BLaER1 treated with 17β-estradiol and CSF1 and Interleukin-3, amounts not matched to agents 10 nM and 100 nM (cell line): ENCODE measurements at regions not wholly inside any gene's neighbourhood (a gene's known extent, or its start where the extent isn't known, plus 50 kb on each side); places are given as distances from the start of the nearest gene placed in this dataset.
A peak's percentile ranks its signal among the peaks of the same experiment; 100 is the strongest.

Experiments
- H3K27ac ChIP-seq, 11 experiments: shearing (Covaris generic); formaldehyde crosslinking; 2 replicates each; pipeline ENCODE4 v1.8.1; 2022
- H3K27me3 ChIP-seq, 11 experiments: shearing (Covaris generic); formaldehyde crosslinking; 2 replicates each; pipeline ENCODE4 v1.8.1; 2022
- H3K36me3 ChIP-seq, 11 experiments: shearing (Covaris generic); formaldehyde crosslinking; 2 replicates each; pipeline ENCODE4 v1.8.1; 2022
- H3K4me1 ChIP-seq, 10 experiments: shearing (Covaris generic); formaldehyde crosslinking; 2 replicates each; pipeline ENCODE4 v1.8.1; 2022
- H3K4me2 ChIP-seq, 11 experiments: shearing (Covaris generic); formaldehyde crosslinking; 2 replicates each; pipeline ENCODE4 v1.8.1; 2022
- H3K4me3 ChIP-seq, 10 experiments: shearing (Covaris generic); formaldehyde crosslinking; 2 replicates each; pipeline ENCODE4 v1.8.1; 2022
- H3K9ac ChIP-seq, 11 experiments: shearing (Covaris generic); formaldehyde crosslinking; 2 replicates each; pipeline ENCODE4 v1.8.1; 2022
- H3K9me3 ChIP-seq, 11 experiments: shearing (Covaris generic); formaldehyde crosslinking; replicated peaks in 1 of 11; 2 replicates each; pipeline ENCODE4 v1.8.1; 2022
- H4K20me1 ChIP-seq, 11 experiments: shearing (Covaris generic); formaldehyde crosslinking; 2 replicates each; pipeline ENCODE4 v1.8.1; 2022
- Cebpa-rat ChIP-seq, 11 experiments: shearing (Covaris generic); IDR thresholded peaks; 2 replicates each; pipeline ENCODE4 v1.8.1; 2022

DNA sequence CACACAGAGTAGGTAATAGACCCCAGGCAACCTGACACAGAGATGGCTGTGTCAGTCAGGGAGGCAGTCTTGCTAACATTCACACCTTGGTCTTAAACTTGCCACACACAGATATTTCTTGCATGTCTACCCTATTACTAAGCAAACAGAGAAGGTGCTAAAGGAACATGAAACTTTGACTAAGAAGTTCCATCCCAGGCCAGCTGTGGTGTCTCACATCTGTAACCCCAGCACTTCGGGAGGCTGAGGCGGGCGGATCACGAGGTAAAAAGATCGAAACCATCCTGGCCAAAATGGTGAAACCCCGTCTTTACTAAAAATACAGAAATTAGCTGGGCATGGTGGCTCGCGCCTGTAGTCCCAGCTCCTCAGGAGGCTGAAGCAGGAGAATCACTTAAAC lies 222.4 kb upstream of the JARID2 start:
- H3K4me1 ChIP-seq, result peaks cover 12 to 26% (median 15%) of the 10 kb centered on the region in 10 experiments
- H3K4me2 ChIP-seq, result no peak overlapping the region
- no peak overlapping the region for H3K27ac ChIP-seq

GRCh38 chr6:15025446-15025845 lies 220.4 kb upstream of the JARID2 start:
- Histone ChIP-seq H4K20me1 (no peaks in the 10 kb centered on the region), H3K27ac (no peak overlapping the region), H3K4me2 (no peak overlapping the region), H3K9me3 (peaks cover 0 to 18% (median 9%) of the 10 kb centered on the region in 11 experiments; a peak in 12 of 22 replicates), H3K4me3 (no peak overlapping the region), H3K27me3 (no peaks in the 10 kb centered on the region), H3K4me1 (peaks cover 12 to 19% (median 14%) of the 10 kb centered on the region in 10 experiments), H3K36me3 (no peaks in the 10 kb centered on the region), H3K9ac (no peak overlapping the region)
- no peak for TF ChIP-seq Cebpa-rat (IDR thresholded peaks at IDR 0.05)

More for the DNA sequence above, 222.4 kb upstream of the JARID2 start:
- Histone ChIP-seq H3K9me3 (peaks cover 0 to 12% (median 0%) of the 10 kb centered on the region in 11 experiments; a peak in 7 of 22 replicates), H3K27me3 (no peaks in the 10 kb centered on the region), H3K9ac (no peak overlapping the region), H3K4me3 (no peak overlapping the region), H4K20me1 (no peaks in the 10 kb centered on the region), H3K36me3 (no peaks in the 10 kb centered on the region)
- TF ChIP-seq Cebpa-rat (IDR thresholded peaks at IDR 0.05), result no peak

- no peaks in the 10 kb centered on the region for H3K36me3 ChIP-seq
- H3K9me3 ChIP-seq, result peaks cover 0 to 23% (median 9%) of the 10 kb centered on the region in 11 experiments; a peak in 12 of 22 replicates
- no peak overlapping the region for H3K9ac ChIP-seq
- H3K4me1 ChIP-seq, result peaks cover 6 to 12% (median 7%) of the 10 kb centered on the region in 10 experiments
- TF ChIP-seq Cebpa-rat (IDR thresholded peaks at IDR 0.05), result no peak
- no peaks in the 10 kb centered on the region for H4K20me1 ChIP-seq
- H3K27ac ChIP-seq, result no peak overlapping the region
- H3K4me2 ChIP-seq, result no peak overlapping the region; a peak in 2 of 22 replicates
- no peak overlapping the region for H3K4me3 ChIP-seq
- H3K27me3 ChIP-seq, result no peaks in the 10 kb centered on the region
These were observed 219.0 kb upstream of the JARID2 start for GRCh38 chr6:15026832-15027231.

GRCh38 chr6:15027472-15027871 lies 218.4 kb upstream of the JARID2 start:
- no peaks in the 10 kb centered on the region for H4K20me1 ChIP-seq
- no peaks in the 10 kb centered on the region for H3K27me3 ChIP-seq
- no peaks in the 10 kb centered on the region for H3K36me3 ChIP-seq
- H3K4me2 ChIP-seq, result no peak overlapping the region
- peaks cover 0 to 5% (median under 1%) of the 10 kb centered on the region in 10 experiments; a peak in 13 of 20 replicates for H3K4me1 ChIP-seq
- no peak for TF ChIP-seq Cebpa-rat (IDR thresholded peaks at IDR 0.05)
- no peak overlapping the region for H3K9ac ChIP-seq
- H3K27ac ChIP-seq, result no peak overlapping the region
- no peak overlapping the region for H3K4me3 ChIP-seq
- H3K9me3 ChIP-seq, result peaks cover 0 to 23% (median 9%) of the 10 kb centered on the region in 11 experiments; a peak in 12 of 22 replicates

DNA sequence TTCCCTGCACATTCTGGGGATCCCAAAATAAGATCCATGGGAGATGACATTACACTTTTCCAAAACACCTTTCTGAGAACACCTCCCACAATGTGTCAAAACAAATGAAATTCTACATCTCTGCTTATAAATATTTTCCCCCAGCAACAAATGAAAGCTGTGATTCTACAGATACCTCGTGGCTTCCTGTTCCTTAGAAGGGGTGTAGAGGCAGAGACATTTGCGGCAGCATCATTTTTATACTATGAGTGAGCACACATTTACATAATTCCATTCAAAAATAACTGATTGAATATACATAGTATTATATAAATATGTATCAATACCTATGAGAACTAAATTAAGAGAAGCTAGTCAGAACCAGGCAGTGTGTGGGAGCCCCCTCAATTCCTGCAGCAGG lies 213.9 kb upstream of the JARID2 start:
- H3K36me3 ChIP-seq, result no peaks in the 10 kb centered on the region
- H3K4me1 ChIP-seq, result peaks cover 5 to 8% (median 7%) of the 10 kb centered on the region in 10 experiments; a peak in 14 of 20 replicates
- no peak overlapping the region for H3K9ac ChIP-seq
- H4K20me1 ChIP-seq, result no peaks in the 10 kb centered on the region
- H3K4me3 ChIP-seq, result no peak overlapping the region
- H3K9me3 ChIP-seq, result peaks cover 0 to 23% (median 7%) of the 10 kb centered on the region in 11 experiments; a peak in 9 of 22 replicates
- no peak overlapping the region for H3K4me2 ChIP-seq
- no peak overlapping the region for H3K27ac ChIP-seq
- TF ChIP-seq Cebpa-rat (IDR thresholded peaks at IDR 0.05), result no peak
- H3K27me3 ChIP-seq, result no peaks in the 10 kb centered on the region

GRCh38 chr6:15033850-15034203 lies 212.0 kb upstream of the JARID2 start:
- no peak overlapping the region for H3K27ac ChIP-seq
- H4K20me1 ChIP-seq, result no peaks in the 10 kb centered on the region
- peaks cover 0 to 23% (median 7%) of the 10 kb centered on the region in 11 experiments; a peak in 8 of 22 replicates for H3K9me3 ChIP-seq
- no peak overlapping the region for H3K4me3 ChIP-seq
- peaks cover 8 to 14% (median 12%) of the 10 kb centered on the region in 10 experiments; a peak in 18 of 20 replicates for H3K4me1 ChIP-seq
- no peak overlapping the region for H3K4me2 ChIP-seq
- H3K27me3 ChIP-seq, result no peaks in the 10 kb centered on the region
- no peak for TF ChIP-seq Cebpa-rat (IDR thresholded peaks at IDR 0.05)
- H3K9ac ChIP-seq, result no peak overlapping the region
- H3K36me3 ChIP-seq, result no peaks in the 10 kb centered on the region

- Histone ChIP-seq H3K4me2 (peak overlapping the region; percentile 2 to 41 (median 18); a peak in 10 of 22 replicates), H3K9me3 (no peaks in the 10 kb centered on the region), H3K27ac (no peak overlapping the region), H3K4me1 (peaks cover 8 to 22% (median 15%) of the 10 kb centered on the region in 10 experiments; a peak in 18 of 20 replicates), H3K27me3 (no peaks in the 10 kb centered on the region), H3K4me3 (no peak overlapping the region), H3K36me3 (no peaks in the 10 kb centered on the region), H4K20me1 (no peaks in the 10 kb centered on the region), H3K9ac (no peak overlapping the region)
- TF ChIP-seq Cebpa-rat (IDR thresholded peaks at IDR 0.05), result no peak
These were observed 209.1 kb upstream of the JARID2 start for GRCh38 chr6:15036690-15037245.

DNA sequence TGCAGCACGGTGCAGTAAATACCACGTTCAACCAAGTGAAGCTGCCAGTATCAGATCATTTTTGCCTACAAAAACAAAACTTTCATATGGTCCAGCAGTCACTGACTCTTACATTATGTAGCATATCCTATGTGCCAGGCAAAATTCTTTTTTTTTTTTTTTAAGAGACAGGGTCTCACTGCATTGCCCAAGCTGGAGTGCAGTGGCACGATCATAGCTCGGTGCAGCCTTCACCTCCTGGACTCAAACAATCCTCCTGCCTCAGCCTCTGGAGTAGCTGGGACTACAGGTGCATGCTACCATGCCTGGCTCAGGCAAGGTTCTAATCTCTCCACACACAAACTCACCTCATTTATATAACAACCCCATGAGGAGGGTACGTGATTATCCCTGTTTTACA lies 208.6 kb upstream of the JARID2 start:
- Histone ChIP-seq H3K36me3 (no peaks in the 10 kb centered on the region), H3K9me3 (no peaks in the 10 kb centered on the region), H3K27me3 (no peaks in the 10 kb centered on the region), H3K9ac (no peak overlapping the region), H4K20me1 (no peaks in the 10 kb centered on the region), H3K27ac (no peak overlapping the region), H3K4me3 (no peak overlapping the region), H3K4me1 (peaks cover 8 to 22% (median 15%) of the 10 kb centered on the region in 10 experiments; a peak in 18 of 20 replicates), H3K4me2 (peak overlapping the region in 5 of 11 experiments; percentile 16 to 41 (median 24); a peak in 2 of 22 replicates)
- TF ChIP-seq Cebpa-rat (IDR thresholded peaks at IDR 0.05), result no peak

GRCh38 chr6:15038013-15038791 lies 207.7 kb upstream of the JARID2 start:
- Histone ChIP-seq H3K27me3 (no peaks in the 10 kb centered on the region), H3K4me2 (peak overlapping the region in 4 of 11 experiments; percentile 43 to 63 (median 54); a peak in 6 of 22 replicates), H3K36me3 (no peaks in the 10 kb centered on the region), H3K9me3 (no peaks in the 10 kb centered on the region), H3K27ac (no peak overlapping the region), H3K4me3 (no peak overlapping the region), H3K9ac (no peak overlapping the region), H4K20me1 (no peaks in the 10 kb centered on the region), H3K4me1 (peaks cover 8 to 22% (median 15%) of the 10 kb centered on the region in 10 experiments; a peak in 18 of 20 replicates)
- no peak for TF ChIP-seq Cebpa-rat (IDR thresholded peaks at IDR 0.05)
